Liver (tissue), 8 donors: ENCODE measurements at regions not wholly inside any gene's neighbourhood (a gene's known extent, or its start where the extent isn't known, plus 50 kb on each side); places are given as distances from the start of the nearest gene placed in this dataset.

Experiments
- DNase-seq: peaks from one replicate; pipeline ENCODE4 v3.0.0-alpha.2; 2017; ENCODE audit warnings: low spot score
- H3K27ac ChIP-seq, 2 donors: one replicate each; pipeline ENCODE4 v1.7.0; 2013; ENCODE audit warnings: inconsistent platforms in 2 of 2, low read length in 2 of 2, control low read depth in 1 of 2, low read depth in 1 of 2, mild to moderate bottlenecking in 1 of 2
- H3K27me3 ChIP-seq, 4 donors: one replicate each; pipeline versions ENCODE4 v1.6.1 to v1.7.0; 2013; ENCODE audit warnings: low read length in 3 of 4, inconsistent platforms in 1 of 4, mild to moderate bottlenecking in 1 of 4, moderate library complexity in 1 of 4; ENCODE audit not compliant: control insufficient read depth in 4 of 4, insufficient read depth in 4 of 4
- H3K36me3 ChIP-seq, 4 donors: one replicate each; pipeline versions ENCODE4 v1.6.1 to v1.7.0; 2013; ENCODE audit warnings: low read length in 3 of 4, mild to moderate bottlenecking in 3 of 4, low read depth in 1 of 4, moderate library complexity in 1 of 4; ENCODE audit not compliant: control insufficient read depth in 4 of 4, insufficient read depth in 3 of 4
- H3K4me1 ChIP-seq, 4 donors: one replicate each; pipeline versions ENCODE4 v1.6.1 to v1.7.0; 2013; ENCODE audit warnings: low read length in 3 of 4, mild to moderate bottlenecking in 3 of 4, moderate library complexity in 1 of 4; ENCODE audit not compliant: control insufficient read depth in 4 of 4, insufficient read depth in 4 of 4
- H3K4me3 ChIP-seq, 3 donors: one replicate each; pipeline versions ENCODE4 v1.6.1 to v1.7.0; 2013; ENCODE audit warnings: low read length in 3 of 3, control low read depth in 1 of 3, low read depth in 1 of 3, mild to moderate bottlenecking in 1 of 3
- H3K9ac ChIP-seq, 2 donors: one replicate each; pipeline ENCODE4 v1.7.0; 2013; ENCODE audit warnings: low read length in 2 of 2, mild to moderate bottlenecking in 2 of 2, moderate library complexity in 2 of 2, control low read depth in 1 of 2, low read depth in 1 of 2
- H3K9me3 ChIP-seq, 4 donors: one replicate each; pipeline versions ENCODE4 v1.6.1 to v1.7.0; 2013; ENCODE audit warnings: low read length in 3 of 4; ENCODE audit not compliant: control insufficient read depth in 4 of 4
- ATF3 ChIP-seq: IDR thresholded peaks from 2 replicates; pipeline ENCODE4 v1.6.1; 2016; ENCODE audit warnings: antibody characterized with exemption
- CTCF ChIP-seq: fragments of 150-350 bp; IDR thresholded peaks from 2 replicates; pipeline ENCODE4 v1.5.1; 2017; ENCODE audit warnings: improper control_type of control experiment, low read depth, low read length; ENCODE audit not compliant: missing input control
- EGR1 ChIP-seq, 2 donors: IDR thresholded peaks; 2 replicates each; pipeline ENCODE4 v1.6.1; 2016 to 2018; ENCODE audit warnings: antibody characterized with exemption in 2 of 2, low read depth in 2 of 2
- FOXA1 ChIP-seq: IDR thresholded peaks from 2 replicates; pipeline ENCODE4 v1.6.1; 2016; ENCODE audit warnings: antibody characterized with exemption
- FOXA2 ChIP-seq: IDR thresholded peaks from 2 replicates; pipeline ENCODE4 v1.6.1; 2016; ENCODE audit warnings: antibody characterized with exemption
- GABPA ChIP-seq, 2 donors: IDR thresholded peaks in 1 of 2; conservative IDR thresholded peaks in 1 of 2; 2 replicates each; pipeline ENCODE4 v1.6.1; 2016; ENCODE audit warnings: antibody characterized with exemption in 2 of 2, mild to moderate bottlenecking in 1 of 2, moderate library complexity in 1 of 2
- HNF4A ChIP-seq, 2 donors: conservative IDR thresholded peaks; 2 replicates each; pipeline ENCODE4 v1.6.1; 2016; ENCODE audit warnings: antibody characterized with exemption in 2 of 2, mild to moderate bottlenecking in 2 of 2
- HNF4G ChIP-seq: IDR thresholded peaks from 2 replicates; pipeline ENCODE4 v1.6.1; 2016; ENCODE audit warnings: antibody characterized with exemption
- JUND ChIP-seq, 2 donors: IDR thresholded peaks; 2 replicates each; pipeline ENCODE4 v1.6.1; 2016; ENCODE audit warnings: antibody characterized with exemption in 2 of 2
- MAX ChIP-seq: IDR thresholded peaks from 2 replicates; pipeline ENCODE4 v1.6.1; 2016; ENCODE audit warnings: antibody characterized with exemption
- NR2F2 ChIP-seq: IDR thresholded peaks from 2 replicates; pipeline ENCODE4 v1.6.1; 2016; ENCODE audit warnings: antibody characterized with exemption
- REST ChIP-seq: IDR thresholded peaks from 2 replicates; pipeline ENCODE4 v1.6.1; 2016; ENCODE audit warnings: antibody characterized with exemption, mild to moderate bottlenecking
- RXRA ChIP-seq, 2 donors: IDR thresholded peaks; 2 replicates each; pipeline ENCODE4 v1.6.1; 2017 to 2018; ENCODE audit warnings: antibody characterized with exemption in 2 of 2, mild to moderate bottlenecking in 1 of 2
- SP1 ChIP-seq: IDR thresholded peaks from 2 replicates; pipeline ENCODE4 v1.6.1; 2018; ENCODE audit warnings: antibody characterized with exemption, mild to moderate bottlenecking
- TAF1 ChIP-seq: conservative IDR thresholded peaks from 2 replicates; pipeline ENCODE4 v1.6.1; 2016; ENCODE audit warnings: antibody characterized with exemption, mild to moderate bottlenecking
- YY1 ChIP-seq: IDR thresholded peaks from 2 replicates; pipeline ENCODE4 v1.6.1; 2016; ENCODE audit warnings: antibody characterized with exemption, mild to moderate bottlenecking
- ZBTB33 ChIP-seq: IDR thresholded peaks from 2 replicates; pipeline ENCODE4 v1.6.1; 2016; ENCODE audit warnings: antibody characterized with exemption
- WGBS: extraction: QIAGEN DNeasy Blood & Tissue Kit; methylation state at CpG from one replicate; pipeline ENCODE4 v1.1.7; 2013; 5-methylcytosine and 5-hydroxymethylcytosine counted together
- donor health status: healthy.
- donor health status: healthy.
- donor health status: healthy.
- donor health status: healthy.
- donor health status: healthy.

- TF ChIP-seq REST (no peak), YY1 (no peak), HNF4G (no peak), FOXA2 (no peak), MAX (no peak)
These were observed 237.0 kb downstream of the MIAT start (continued) for GRCh38 chr22:26894362-26894761.

- H3K4me1 ChIP-seq: no peaks in the 10 kb centered on the region
- no peaks in the 10 kb centered on the region for H3K9me3 ChIP-seq
- TF ChIP-seq TAF1 (no peak), SP1 (no peak), RXRA (IDR thresholded peaks at IDR 0.05) (peak; percentile 33 to 52), HNF4A (conservative IDR thresholded peaks at IDR 0.05) (no peak), GABPA (IDR thresholded peaks at IDR 0.05 in 1 of 2, conservative IDR thresholded peaks at IDR 0.05 in 1 of 2) (no peak), REST (no peak), ZBTB33 (no peak), HNF4G (no peak), JUND (IDR thresholded peaks at IDR 0.05) (peak in 1 of 2 donors; percentile 67), CTCF (no peak), YY1 (no peak), MAX (no peak), NR2F2 (peak; percentile 36), ATF3 (no peak), EGR1 (IDR thresholded peaks at IDR 0.05; ENCODE audit: low read depth in 2 of 2) (no peak), FOXA1 (no peak)
- no peak overlapping the region for H3K4me3 ChIP-seq
- no peak for DNase-seq
- WGBS: 53% methylated on average over 5 of the region's 5 CpGs
- H3K27ac ChIP-seq: no peak overlapping the region
- no peak overlapping the region for H3K9ac ChIP-seq
- H3K36me3 ChIP-seq: no peaks in the 10 kb centered on the region
- peaks cover 0 to 2% (median under 1%) of the 10 kb centered on the region in 4 donors for H3K27me3 ChIP-seq
These were observed 237.5 kb downstream of the MIAT start for GRCh38 chr22:26894766-26895485.
